SHP77 treated with DMSO at 0.1 percent for 48 hours (cell line): ENCODE measurements at regions not wholly inside any gene's neighbourhood (a gene's known extent, or its start where the extent isn't known, plus 50 kb on each side); places are given as distances from the start of the nearest gene placed in this dataset.

Experiments used
- DNase-seq: peaks from one replicate; lab custom pipeline; 2025; lab: John Stamatoyannopoulos, UW

- DNase-seq, result no peak
These were observed 194.3 kb downstream of the NR2F2 start for GRCh38 chr15:96524676-96525417.

- DNase-seq, result no peak
These were observed 204.6 kb downstream of the NR2F2 start for GRCh38 chr15:96535148-96535547.

- DNase-seq, result no peak
These were observed 208.0 kb downstream of the NR2F2 start for GRCh38 chr15:96538491-96538890.

- DNase-seq, result no peak
These were observed 209.8 kb downstream of the NR2F2 start for GRCh38 chr15:96540283-96540682.

GRCh38 chr15:96542130-96542770, 211.8 kb downstream of the NR2F2 start:
- no peak for DNase-seq

GRCh38 chr15:96544162-96544756, 213.8 kb downstream of the NR2F2 start:
- DNase-seq, result no peak

- no peak for DNase-seq
These were observed 218.6 kb downstream of the NR2F2 start for GRCh38 chr15:96549136-96549535.

- no peak for DNase-seq
These were observed 220.7 kb downstream of the NR2F2 start for GRCh38 chr15:96551196-96551595.

- DNase-seq, result no peak
These were observed 221.2 kb downstream of the NR2F2 start for GRCh38 chr15:96551722-96552121.

GRCh38 chr15:96553006-96553405, 222.5 kb downstream of the NR2F2 start:
- no peak for DNase-seq

- DNase-seq, result no peak
These were observed 223.0 kb downstream of the NR2F2 start for GRCh38 chr15:96553451-96553850.

GRCh38 chr15:96553931-96554330, 223.4 kb downstream of the NR2F2 start:
- DNase-seq, result no peak

- no peak for DNase-seq
These were observed 224.0 kb downstream of the NR2F2 start for GRCh38 chr15:96554541-96554940.

- DNase-seq, result no peak
These were observed 228.6 kb downstream of the NR2F2 start for GRCh38 chr15:96559087-96559486.

- no peak for DNase-seq
These were observed 229.1 kb downstream of the NR2F2 start for GRCh38 chr15:96559631-96560030.

- DNase-seq, result no peak
These were observed 229.9 kb downstream of the NR2F2 start for GRCh38 chr15:96560246-96560895.

- DNase-seq, result no peak
These were observed 231.1 kb downstream of the NR2F2 start for GRCh38 chr15:96561593-96561992.

- DNase-seq, result no peak
These were observed 234.0 kb downstream of the NR2F2 start for GRCh38 chr15:96564546-96564945.

GRCh38 chr15:96565266-96565665, 234.8 kb downstream of the NR2F2 start:
- no peak for DNase-seq

- DNase-seq, result no peak
These were observed 244.3 kb downstream of the NR2F2 start for GRCh38 chr15:96574782-96575181.

GRCh38 chr15:96576596-96576995, 246.1 kb downstream of the NR2F2 start:
- DNase-seq, result no peak

- DNase-seq, result no peak
These were observed 247.9 kb downstream of the NR2F2 start for GRCh38 chr15:96578393-96578792.

- DNase-seq, result no peak
These were observed 250.9 kb downstream of the NR2F2 start for GRCh38 chr15:96581371-96581770.
